ENCODE measurements at regions not wholly inside any gene's neighbourhood (a gene's known extent, or its start where the extent isn't known, plus 50 kb on each side); places are given as distances from the start of the nearest gene placed in this dataset.

- ChIA-PET CTCF (ENCODE audit: low intra/inter-chr PET ratio, low total read pairs) (no interaction called here), POLR2A (no interaction called here)
- in situ Hi-C loops (cut with HindIII; ENCODE audit: extremely low pct_ligation_motif_present, low pct_unique_long_range_greater_than_20kb) (no loop called here), intact Hi-C loops (cut with micrococcal nuclease; ENCODE audit: unreplicated experiment) (no loop called here)
- ATAC-seq (no peak), FAIRE-seq (no peak), DNase-seq (ENCODE audit: low spot score) (no peak)
- Histone ChIP-seq H3K79me2 (ENCODE audit: insufficient read depth, low read length) (no peaks in the 10 kb centered on the region), H3K9ac (ENCODE audit: insufficient read depth, low read depth, low read length) (no peak overlapping the region), H3K27me3 (ENCODE audit: control insufficient read depth in 1 of 2, insufficient read depth in 2 of 2, low read length in 2 of 2) (no peaks in the 10 kb centered on the region), H3K4me2 (ENCODE audit: low read depth, low read length) (no peak overlapping the region), H4K20me1 (ENCODE audit: insufficient read depth, low read length) (no peaks in the 10 kb centered on the region), H3K4me3 (replicated peaks in 1 of 3; ENCODE audit: insufficient read depth in 1 of 3, low read depth in 2 of 3, low read length in 3 of 3) (no peak overlapping the region), H3K4me1 (ENCODE audit: insufficient read depth, low read length) (no peaks in the 10 kb centered on the region), H3K36me3 (replicated peaks in 1 of 2; ENCODE audit: control insufficient read depth in 1 of 2, insufficient read depth in 2 of 2, low read length in 2 of 2) (no peaks in the 10 kb centered on the region), H2AFZ (ENCODE audit: low read length) (no peak overlapping the region), H3K9me3 (ENCODE audit: low read length) (peaks cover 22% of the 10 kb centered on the region), H3K27ac (ENCODE audit: extremely low read length, insufficient read depth, low read length) (no peak overlapping the region)
- TF ChIP-seq RELA (CRISPR knock-in tag; IDR thresholded peaks at IDR 0.05): no peak
- no peak for TF ChIP-seq SNAPC2 (CRISPR knock-in tag; IDR thresholded peaks at IDR 0.05)
- TF ChIP-seq NR2F2 (IDR thresholded peaks at IDR 0.05; ENCODE audit: borderline replicate concordance, low read depth): no peak
- under 1% methylated on average over 2 of the region's 2 CpGs for WGBS (ENCODE audit: low lambda C conversion rate)
- no TSS peak for BruUV-seq (replicated peaks)
Measured at GRCh38 chr2:188824125-188824524, 150.0 kb upstream of the COL3A1 start.

GRCh38 chr2:188833331-188833730, 140.8 kb upstream of the COL3A1 start:
- BruUV-seq (replicated peaks): no TSS peak

More at GRCh38 chr2:188833331-188833730, 140.8 kb upstream of the COL3A1 start:
- in situ Hi-C loops (cut with HindIII; ENCODE audit: extremely low pct_ligation_motif_present, low pct_unique_long_range_greater_than_20kb): no loop called here
- FAIRE-seq (no peak), DNase-seq (ENCODE audit: low spot score) (no peak), ATAC-seq (no peak)
- POLR2A ChIA-PET: no interaction called here
- peaks cover 82% of the 10 kb centered on the region for H3K9me3 ChIP-seq (ENCODE audit: low read length)
- no peaks in the 10 kb centered on the region for H3K36me3 ChIP-seq (replicated peaks in 1 of 2; ENCODE audit: control insufficient read depth in 1 of 2, insufficient read depth in 2 of 2, low read length in 2 of 2)
- H3K27me3 ChIP-seq (ENCODE audit: control insufficient read depth in 1 of 2, insufficient read depth in 2 of 2, low read length in 2 of 2): no peaks in the 10 kb centered on the region
- no peak overlapping the region for H3K4me2 ChIP-seq (ENCODE audit: low read depth, low read length)
- no peaks in the 10 kb centered on the region for H3K4me1 ChIP-seq (ENCODE audit: insufficient read depth, low read length)
- no peak for TF ChIP-seq HOXA7 (CRISPR knock-in tag; IDR thresholded peaks at IDR 0.05)
- TF ChIP-seq PATZ1 (CRISPR knock-in tag; IDR thresholded peaks at IDR 0.05): no peak
- no peak for TF ChIP-seq E2F2 (CRISPR knock-in tag; IDR thresholded peaks at IDR 0.05; ENCODE audit: borderline replicate concordance)
- TF ChIP-seq GATAD1 (CRISPR knock-in tag; IDR thresholded peaks at IDR 0.05): no peak
- TF ChIP-seq ATF1 (CRISPR knock-in tag; IDR thresholded peaks at IDR 0.05): no peak
- no peak for TF ChIP-seq GZF1 (CRISPR knock-in tag; IDR thresholded peaks at IDR 0.05)
- TF ChIP-seq CREB1 (IDR thresholded peaks at IDR 0.05): no peak
- no peak for TF ChIP-seq CREB1 (CRISPR knock-in tag; IDR thresholded peaks at IDR 0.05)
- no peak for TF ChIP-seq PPARG (CRISPR knock-in tag; conservative IDR thresholded peaks at IDR 0.05)
- no peak for TF ChIP-seq ZNF737 (CRISPR knock-in tag; IDR thresholded peaks at IDR 0.05; ENCODE audit: borderline replicate concordance)
- TF ChIP-seq ZNF383 (CRISPR knock-in tag; IDR thresholded peaks at IDR 0.05; ENCODE audit: borderline replicate concordance): no peak
- TF ChIP-seq TP53 (CRISPR knock-in tag; conservative IDR thresholded peaks at IDR 0.05): no peak
- no peak for TF ChIP-seq ZBTB7A (CRISPR knock-in tag; IDR thresholded peaks at IDR 0.05)
- TF ChIP-seq HINFP (CRISPR knock-in tag; IDR thresholded peaks at IDR 0.05; ENCODE audit: low read depth): no peak
- H4K20me1 ChIP-seq (ENCODE audit: insufficient read depth, low read length): no peaks in the 10 kb centered on the region
- H2AFZ ChIP-seq (ENCODE audit: low read length): no peak overlapping the region
- no peak overlapping the region for H3K27ac ChIP-seq (ENCODE audit: extremely low read length, insufficient read depth, low read length)
- no peaks in the 10 kb centered on the region for H3K79me2 ChIP-seq (ENCODE audit: insufficient read depth, low read length)
- intact Hi-C loops (cut with micrococcal nuclease; ENCODE audit: unreplicated experiment): no loop called here
- CTCF ChIA-PET (ENCODE audit: low intra/inter-chr PET ratio, low total read pairs): no interaction called here
- no peak overlapping the region for H3K4me3 ChIP-seq (replicated peaks in 1 of 3; ENCODE audit: insufficient read depth in 1 of 3, low read depth in 2 of 3, low read length in 3 of 3)
- no peak overlapping the region for H3K9ac ChIP-seq (ENCODE audit: insufficient read depth, low read depth, low read length)
